Trophoblast cell (in vitro differentiated cells and primary cell): ENCODE measurements at regions not wholly inside any gene's neighbourhood (a gene's known extent, or its start where the extent isn't known, plus 50 kb on each side); places are given as distances from the start of the nearest gene placed in this dataset.

Source experiments
- DNase-seq, 2 donors: peaks; one replicate each; pipeline ENCODE4 v3.0.0-alpha.2; 2016
- H2AFZ ChIP-seq: 2 replicates; pipeline ENCODE4 v1.6.1; 2013; ENCODE audit warnings: low read length, moderate library complexity, mild to moderate bottlenecking; ENCODE audit not compliant: insufficient read depth, poor library complexity
- H2AK5ac ChIP-seq: 2 replicates; pipeline ENCODE4 v1.6.1; 2013; ENCODE audit warnings: mild to moderate bottlenecking, low read length
- H2BK120ac ChIP-seq: 2 replicates; pipeline ENCODE4 v1.6.1; 2013; ENCODE audit warnings: low read length, mild to moderate bottlenecking, moderate library complexity; ENCODE audit not compliant: insufficient read depth, poor library complexity
- H2BK12ac ChIP-seq: 2 replicates; pipeline ENCODE4 v1.6.1; 2013; ENCODE audit warnings: mild to moderate bottlenecking, low read length, moderate library complexity
- H2BK5ac ChIP-seq: 2 replicates; pipeline ENCODE4 v1.6.1; 2013; ENCODE audit warnings: low read length, low read depth, moderate library complexity, mild to moderate bottlenecking; ENCODE audit not compliant: poor library complexity
- H3K14ac ChIP-seq: 2 replicates; pipeline ENCODE4 v1.6.1; 2013; ENCODE audit warnings: mild to moderate bottlenecking, low read length
- H3K18ac ChIP-seq: 2 replicates; pipeline ENCODE4 v1.6.1; 2013; ENCODE audit warnings: mild to moderate bottlenecking, low read length
- H3K23ac ChIP-seq: 2 replicates; pipeline ENCODE4 v1.6.1; 2013; ENCODE audit warnings: low read length
- H3K27ac ChIP-seq: 2 replicates; pipeline ENCODE4 v1.5.1; 2013; ENCODE audit warnings: low read depth, mild to moderate bottlenecking, inconsistent platforms, low read length, moderate library complexity
- H3K27me3 ChIP-seq: 2 replicates; pipeline ENCODE4 v1.6.1; 2013; ENCODE audit warnings: inconsistent platforms, mild to moderate bottlenecking, low read length, moderate library complexity; ENCODE audit not compliant: insufficient read depth
- H3K36me3 ChIP-seq, 2 experiments: 1 replicate in 1 of 2; 2 replicates in 1 of 2; pipeline ENCODE4 v1.6.1; 2013; ENCODE audit warnings: low read length in 2 of 2, mild to moderate bottlenecking in 2 of 2, moderate library complexity in 1 of 2; ENCODE audit not compliant: insufficient read depth in 2 of 2, control insufficient read depth in 1 of 2
- H3K4ac ChIP-seq: 2 replicates; pipeline ENCODE4 v1.6.1; 2013; ENCODE audit warnings: low read depth, mild to moderate bottlenecking, low read length, moderate library complexity
- H3K4me1 ChIP-seq, 2 experiments: 1 replicate in 1 of 2; 2 replicates in 1 of 2; pipeline ENCODE4 v1.6.1; 2013; ENCODE audit warnings: low read length in 2 of 2, mild to moderate bottlenecking in 2 of 2, moderate library complexity in 1 of 2; ENCODE audit not compliant: insufficient read depth in 2 of 2, control insufficient read depth in 1 of 2
- H3K4me2 ChIP-seq: 2 replicates; pipeline ENCODE4 v1.6.1; 2013; ENCODE audit warnings: inconsistent platforms, mild to moderate bottlenecking, low read length, moderate library complexity
- H3K4me3 ChIP-seq: 2 replicates; pipeline ENCODE4 v1.5.1; 2013; ENCODE audit warnings: mild to moderate bottlenecking, low read depth, low read length, inconsistent platforms
- H3K79me1 ChIP-seq: one replicate; pipeline ENCODE4 v1.6.1; 2013; ENCODE audit warnings: low read length
- H3K79me2 ChIP-seq: 2 replicates; pipeline ENCODE4 v1.6.1; 2013; ENCODE audit warnings: low read length, mild to moderate bottlenecking; ENCODE audit not compliant: control insufficient read depth, insufficient read depth, poor library complexity
- H3K9ac ChIP-seq: 2 replicates; pipeline ENCODE4 v1.6.1; 2013; ENCODE audit warnings: mild to moderate bottlenecking, low read length
- H3K9me3 ChIP-seq: 2 replicates; pipeline ENCODE4 v1.6.1; 2013; ENCODE audit warnings: low read depth, mild to moderate bottlenecking, control low read depth, inconsistent platforms, low read length; ENCODE audit not compliant: insufficient read depth
- H4K12ac ChIP-seq: 2 replicates; pipeline ENCODE4 v1.6.1; 2013; ENCODE audit warnings: low read depth, mild to moderate bottlenecking, low read length, moderate library complexity
- H4K8ac ChIP-seq: 2 replicates; pipeline ENCODE4 v1.6.1; 2013; ENCODE audit warnings: low read depth, mild to moderate bottlenecking, low read length, moderate library complexity
- H4K91ac ChIP-seq: one replicate; pipeline ENCODE4 v1.6.1; 2013; ENCODE audit warnings: low read depth, mild to moderate bottlenecking, low read length, moderate library complexity
- WGBS: extraction: QIAGEN DNeasy Blood & Tissue Kit; methylation state at CpG from one replicate; pipeline ENCODE4 v1.1.7; 2013; ENCODE audit warnings: missing lambda C conversion rate; ENCODE audit not compliant: insufficient read length, insufficient coverage; ENCODE audit errors: extremely low coverage; 5-methylcytosine and 5-hydroxymethylcytosine counted together

GRCh38 chr11:70005107-70005818 lies 72.9 kb upstream of the ANO1 start:
- no CpG with 5 or more reads among the region's 6 CpGs for WGBS
- Histone ChIP-seq H3K4ac (no peak overlapping the region), H3K4me2 (no peak overlapping the region), H3K14ac (no peak overlapping the region), H2BK12ac (no peak overlapping the region), H3K4me3 (no peak overlapping the region), H2BK5ac (no peak overlapping the region), H3K27ac (no peak overlapping the region), H2AK5ac (no peak overlapping the region), H2AFZ (no peak overlapping the region), H3K27me3 (no peaks in the 10 kb centered on the region), H3K9ac (no peak overlapping the region), H4K91ac (no peak overlapping the region), H4K12ac (no peak overlapping the region), H3K4me1 (no peaks in the 10 kb centered on the region), H3K18ac (no peak overlapping the region), H4K8ac (no peak overlapping the region), H3K9me3 (no peaks in the 10 kb centered on the region), H3K79me2 (no peaks in the 10 kb centered on the region), H2BK120ac (no peak overlapping the region), H3K36me3 (no peaks in the 10 kb centered on the region), H3K23ac (no peak overlapping the region), H3K79me1 (no peaks in the 10 kb centered on the region)
- DNase-seq: no peak

GRCh38 chr11:70007796-70008195 lies 70.3 kb upstream of the ANO1 start:
- no peak overlapping the region for H3K14ac ChIP-seq
- H4K8ac ChIP-seq: no peak overlapping the region
- no peak overlapping the region for H3K4ac ChIP-seq
- H2AK5ac ChIP-seq: no peak overlapping the region
- H3K36me3 ChIP-seq: no peaks in the 10 kb centered on the region
- no peak overlapping the region for H3K4me2 ChIP-seq
- DNase-seq: no peak
- no peaks in the 10 kb centered on the region for H3K79me1 ChIP-seq
- H3K9me3 ChIP-seq: peaks cover 2% of the 10 kb centered on the region
- H4K91ac ChIP-seq: no peak overlapping the region
- H3K9ac ChIP-seq: no peak overlapping the region
- WGBS: no CpG with 5 or more reads among the region's 3 CpGs
- no peaks in the 10 kb centered on the region for H3K79me2 ChIP-seq
- H3K4me1 ChIP-seq: no peaks in the 10 kb centered on the region
- no peak overlapping the region for H3K27ac ChIP-seq
- no peak overlapping the region for H2BK5ac ChIP-seq
- no peak overlapping the region for H2BK12ac ChIP-seq
- H3K4me3 ChIP-seq: no peak overlapping the region
- H2BK120ac ChIP-seq: no peak overlapping the region
- no peak overlapping the region for H2AFZ ChIP-seq
- no peak overlapping the region for H3K18ac ChIP-seq
- H3K23ac ChIP-seq: no peak overlapping the region
- no peak overlapping the region for H4K12ac ChIP-seq
- H3K27me3 ChIP-seq: no peaks in the 10 kb centered on the region

GRCh38 chr11:70010774-70011173 lies 67.3 kb upstream of the ANO1 start:
- no peak overlapping the region for H2BK5ac ChIP-seq
- WGBS: no CpG with 5 or more reads among the region's 1 CpG
- H3K79me1 ChIP-seq: no peaks in the 10 kb centered on the region
- H3K18ac ChIP-seq: no peak overlapping the region
- H2AFZ ChIP-seq: no peak overlapping the region
- no peak overlapping the region for H3K4ac ChIP-seq
- no peaks in the 10 kb centered on the region for H3K27me3 ChIP-seq
- H3K4me3 ChIP-seq: no peak overlapping the region
- no peak overlapping the region for H2BK120ac ChIP-seq
- H3K4me2 ChIP-seq: no peak overlapping the region
- no peak overlapping the region for H3K14ac ChIP-seq
- H3K27ac ChIP-seq: no peak overlapping the region
- no peaks in the 10 kb centered on the region for H3K36me3 ChIP-seq
- DNase-seq: no peak
- H3K9me3 ChIP-seq: peaks cover 2% of the 10 kb centered on the region
- no peak overlapping the region for H2BK12ac ChIP-seq
- H3K23ac ChIP-seq: no peak overlapping the region
- H4K91ac ChIP-seq: no peak overlapping the region
- H3K9ac ChIP-seq: no peak overlapping the region
- no peaks in the 10 kb centered on the region for H3K79me2 ChIP-seq
- H2AK5ac ChIP-seq: no peak overlapping the region
- no peak overlapping the region for H4K12ac ChIP-seq
- H4K8ac ChIP-seq: no peak overlapping the region
- no peaks in the 10 kb centered on the region for H3K4me1 ChIP-seq

GRCh38 chr11:70012134-70012733 lies 65.9 kb upstream of the ANO1 start:
- H2AK5ac ChIP-seq: no peak overlapping the region
- no peak overlapping the region for H3K4me3 ChIP-seq
- H3K4me1 ChIP-seq: no peaks in the 10 kb centered on the region
- H3K36me3 ChIP-seq: no peaks in the 10 kb centered on the region
- H3K9ac ChIP-seq: no peak overlapping the region
- no peaks in the 10 kb centered on the region for H3K79me1 ChIP-seq
- H3K14ac ChIP-seq: no peak overlapping the region
- no peak overlapping the region for H2BK12ac ChIP-seq
- peaks cover 2% of the 10 kb centered on the region for H3K9me3 ChIP-seq
- 100% methylated on average over 2 of the region's 2 CpGs for WGBS
- no peak overlapping the region for H3K23ac ChIP-seq
- no peak overlapping the region for H3K4me2 ChIP-seq
- H2BK5ac ChIP-seq: no peak overlapping the region
- no peak overlapping the region for H2BK120ac ChIP-seq
- no peak overlapping the region for H4K91ac ChIP-seq
- no peak overlapping the region for H4K8ac ChIP-seq
- H3K27ac ChIP-seq: no peak overlapping the region
- H2AFZ ChIP-seq: no peak overlapping the region
- no peak for DNase-seq
- H3K4ac ChIP-seq: no peak overlapping the region
- H4K12ac ChIP-seq: no peak overlapping the region
- no peaks in the 10 kb centered on the region for H3K27me3 ChIP-seq
- no peak overlapping the region for H3K18ac ChIP-seq
- no peaks in the 10 kb centered on the region for H3K79me2 ChIP-seq
